Rectal smooth muscle tissue (tissue), 1 donor: ENCODE measurements at regions not wholly inside any gene's neighbourhood (a gene's known extent, or its start where the extent isn't known, plus 50 kb on each side); places are given as distances from the start of the nearest gene placed in this dataset.
A peak's percentile ranks its signal among the peaks of the same experiment; 100 is the strongest.

ENCODE experiments used
- H3K27ac ChIP-seq: one replicate; pipeline ENCODE4 v1.7.0; 2013; ENCODE audit warnings: low read depth, low read length, inconsistent platforms
- H3K27me3 ChIP-seq: one replicate; pipeline ENCODE4 v1.7.0; 2013; ENCODE audit warnings: low read length; ENCODE audit not compliant: control insufficient read depth, insufficient read depth
- H3K36me3 ChIP-seq: one replicate; pipeline ENCODE4 v1.7.0; 2013; ENCODE audit warnings: low read length; ENCODE audit not compliant: control insufficient read depth, insufficient read depth
- H3K4me1 ChIP-seq: one replicate; pipeline ENCODE4 v1.7.0; 2013; ENCODE audit warnings: low read length; ENCODE audit not compliant: control insufficient read depth, insufficient read depth
- H3K4me3 ChIP-seq: one replicate; pipeline ENCODE4 v1.7.0; 2013; ENCODE audit warnings: low read length
- H3K9ac ChIP-seq: one replicate; pipeline ENCODE4 v1.7.0; 2013; ENCODE audit warnings: low read length

DNA sequence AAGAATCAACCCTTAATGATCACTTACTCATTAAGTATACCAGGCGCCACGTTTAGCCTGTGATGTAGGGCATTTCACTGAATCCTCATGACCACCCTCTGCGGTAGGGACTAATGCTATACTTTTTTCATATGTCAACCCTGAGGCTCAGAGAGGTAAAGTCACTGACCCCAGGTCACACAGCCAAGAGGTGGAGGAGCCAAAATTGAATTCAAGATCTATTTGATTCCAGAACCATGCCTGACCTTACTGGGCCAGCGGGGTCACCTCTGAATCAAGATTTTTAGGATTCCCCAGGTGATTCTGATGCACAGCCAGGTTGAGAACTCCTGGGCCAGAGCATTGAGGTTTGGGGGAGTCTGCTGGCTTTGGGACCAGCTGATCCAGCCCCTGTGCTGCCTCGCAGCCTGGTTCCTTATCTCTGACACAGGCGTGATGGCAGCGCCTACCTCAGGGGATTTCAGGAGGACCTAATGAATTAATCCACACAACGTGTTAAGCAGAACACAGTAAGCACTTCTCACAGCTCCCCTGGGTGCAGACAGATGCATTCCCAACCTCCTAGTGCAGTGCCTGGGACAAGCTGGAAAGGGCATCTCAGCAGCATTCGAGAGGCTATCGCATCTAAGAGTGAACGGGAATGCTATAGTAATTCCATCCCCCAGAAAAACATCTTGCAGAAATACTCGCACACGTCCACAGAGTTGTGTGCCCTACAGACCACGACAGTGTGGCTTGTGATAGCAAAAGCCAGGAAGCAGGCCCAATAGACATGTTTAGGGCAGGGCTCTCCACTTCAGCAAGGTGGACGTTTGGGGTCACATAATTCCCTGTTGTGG lies 101.4 kb upstream of the PTPN1 start:
- no peaks in the 10 kb centered on the region for H3K36me3 ChIP-seq
- no peaks in the 10 kb centered on the region for H3K4me1 ChIP-seq
- H3K9ac ChIP-seq = no peak overlapping the region
- H3K4me3 ChIP-seq = no peak overlapping the region
- no peaks in the 10 kb centered on the region for H3K27me3 ChIP-seq
- no peak overlapping the region for H3K27ac ChIP-seq

GRCh38 chr20:50409495-50409894 lies 100.7 kb upstream of the PTPN1 start:
- Histone ChIP-seq H3K27ac (no peak overlapping the region), H3K36me3 (no peaks in the 10 kb centered on the region), H3K4me1 (no peaks in the 10 kb centered on the region), H3K9ac (no peak overlapping the region), H3K27me3 (no peaks in the 10 kb centered on the region), H3K4me3 (no peak overlapping the region)

- H3K27me3 ChIP-seq = no peaks in the 10 kb centered on the region
- no peaks in the 10 kb centered on the region for H3K36me3 ChIP-seq
- H3K9ac ChIP-seq = no peak overlapping the region
- peaks cover 5% of the 10 kb centered on the region for H3K4me1 ChIP-seq
- H3K27ac ChIP-seq = no peak overlapping the region
- no peak overlapping the region for H3K4me3 ChIP-seq
Observed at GRCh38 chr20:50410343-50410742, 99.8 kb upstream of the PTPN1 start.

- Histone ChIP-seq H3K36me3 (no peaks in the 10 kb centered on the region), H3K4me1 (peaks cover 17% of the 10 kb centered on the region), H3K9ac (no peak overlapping the region), H3K27me3 (no peaks in the 10 kb centered on the region), H3K27ac (no peak overlapping the region), H3K4me3 (no peak overlapping the region)
Observed at GRCh38 chr20:50412069-50412468, 98.1 kb upstream of the PTPN1 start.

DNA sequence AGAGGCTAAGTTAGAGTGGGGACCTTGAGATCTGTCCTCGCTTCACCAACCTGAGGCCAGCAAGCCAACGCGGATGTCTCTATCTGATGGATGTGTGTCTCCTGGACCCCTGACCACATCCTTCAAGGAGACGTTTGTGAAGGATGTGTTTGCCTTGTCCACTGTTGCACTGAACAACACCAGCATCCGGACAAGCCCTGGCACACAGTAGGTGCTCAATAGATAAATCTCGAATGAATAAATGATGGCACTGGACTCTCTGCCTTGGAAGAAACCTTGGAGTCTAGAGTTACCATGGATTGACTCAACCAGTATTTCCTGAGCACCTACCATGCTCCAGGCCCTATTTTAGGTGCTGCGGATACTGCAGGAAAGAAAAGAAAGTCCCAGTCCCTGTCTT lies 97.7 kb upstream of the PTPN1 start:
- Histone ChIP-seq H3K27me3 (no peaks in the 10 kb centered on the region), H3K4me3 (no peak overlapping the region), H3K4me1 (peaks cover 17% of the 10 kb centered on the region), H3K9ac (no peak overlapping the region), H3K36me3 (no peaks in the 10 kb centered on the region), H3K27ac (peak overlapping the region; percentile 21)

DNA sequence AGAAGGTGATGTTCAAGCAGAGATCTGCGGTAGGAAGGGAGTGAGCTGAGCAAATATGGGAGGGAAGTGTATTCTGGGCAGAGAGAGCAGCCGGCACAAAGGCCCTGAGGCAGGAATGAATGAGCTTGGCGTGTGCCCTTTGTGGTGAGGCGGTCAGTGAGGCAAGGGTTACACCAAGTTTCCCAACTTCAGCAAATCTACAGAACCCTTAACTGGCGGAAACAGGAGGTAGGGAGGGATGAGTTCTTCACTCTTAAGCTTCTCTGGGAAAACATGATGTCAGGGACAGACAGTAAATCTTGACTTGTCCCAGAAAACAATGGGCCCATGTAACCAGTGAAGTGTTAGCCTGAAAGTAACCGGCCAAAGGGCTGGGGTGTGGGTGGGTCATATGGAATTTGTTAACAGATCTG lies 97.1 kb upstream of the PTPN1 start:
- Histone ChIP-seq H3K36me3 (no peaks in the 10 kb centered on the region), H3K9ac (no peak overlapping the region), H3K4me1 (peaks cover 17% of the 10 kb centered on the region), H3K27me3 (no peaks in the 10 kb centered on the region), H3K4me3 (no peak overlapping the region), H3K27ac (peak overlapping the region; percentile 21)

DNA sequence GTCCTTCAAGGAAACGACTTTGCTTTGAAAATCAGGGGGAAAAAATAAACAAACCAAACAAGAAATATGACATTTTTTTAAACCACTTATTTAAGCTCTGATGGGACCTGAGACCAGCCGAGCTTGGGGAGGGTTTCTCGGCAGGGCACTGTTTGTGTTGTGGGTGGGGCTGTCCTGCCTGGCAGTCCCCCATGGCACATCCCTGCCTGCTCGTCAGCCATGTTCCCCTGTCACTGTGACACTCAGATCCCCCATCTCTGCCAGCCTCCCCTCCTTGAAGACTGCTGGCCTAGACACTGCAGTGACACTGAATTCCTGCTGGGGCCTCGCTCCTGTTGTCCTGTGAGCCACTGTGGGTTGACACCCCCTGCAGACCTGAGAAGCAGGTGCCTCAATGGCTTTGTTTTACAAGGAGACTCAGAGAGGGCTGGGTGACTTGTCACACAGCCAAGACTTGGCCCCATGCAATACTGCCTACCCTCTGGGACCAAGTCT lies 95.1 kb upstream of the PTPN1 start:
- peak overlapping the region; percentile 98 for H3K27ac ChIP-seq
- H3K9ac ChIP-seq = peak overlapping the region; percentile 60
- H3K36me3 ChIP-seq = no peaks in the 10 kb centered on the region
- H3K27me3 ChIP-seq = no peaks in the 10 kb centered on the region
- peaks cover 17% of the 10 kb centered on the region for H3K4me1 ChIP-seq
- H3K4me3 ChIP-seq = peak overlapping the region; percentile 22

- Histone ChIP-seq H3K9ac (peak overlapping the region; percentile 60), H3K36me3 (no peaks in the 10 kb centered on the region), H3K27me3 (no peaks in the 10 kb centered on the region), H3K4me3 (peak overlapping the region; percentile 38), H3K4me1 (peaks cover 17% of the 10 kb centered on the region), H3K27ac (peak overlapping the region; percentile 98)
Observed at GRCh38 chr20:50415516-50416268, 94.5 kb upstream of the PTPN1 start.

DNA sequence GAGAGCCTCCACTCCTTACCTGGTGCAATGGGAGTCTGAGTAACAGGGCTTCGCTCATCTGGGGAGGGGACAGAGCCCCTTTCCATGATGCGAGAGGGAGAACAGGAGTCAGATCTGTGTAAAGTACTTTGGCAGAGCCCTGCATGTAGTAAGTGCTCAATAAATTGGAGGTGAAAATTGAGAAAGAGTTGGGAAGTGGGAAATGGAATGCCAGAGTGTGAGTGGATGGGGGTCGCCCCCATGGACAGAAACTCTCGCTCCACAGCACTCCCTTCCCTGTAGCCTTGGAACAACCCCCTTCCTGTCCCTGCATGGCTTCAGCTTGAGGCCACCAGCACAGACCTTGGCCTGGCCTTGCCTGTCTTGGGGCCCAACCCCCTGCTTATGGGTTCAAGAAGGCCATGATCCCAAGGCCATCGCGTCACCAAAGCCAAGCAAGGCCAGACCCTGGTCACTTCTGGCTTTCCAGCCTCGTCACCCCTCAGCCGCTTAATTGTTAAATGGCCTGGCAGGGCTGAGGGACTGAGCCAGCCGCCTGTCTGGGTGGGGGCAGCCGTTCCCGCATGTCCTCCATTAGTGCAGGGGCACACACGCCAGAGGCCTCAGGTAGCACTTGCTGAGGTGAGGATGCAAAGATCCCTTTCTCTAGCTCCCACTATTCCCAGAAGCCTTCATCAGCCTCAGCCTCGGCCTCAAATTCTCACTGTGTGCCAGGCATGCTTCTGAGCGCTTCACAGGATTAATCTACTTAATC lies 93.7 kb upstream of the PTPN1 start:
- peak overlapping the region; percentile 38 for H3K4me3 ChIP-seq
- H3K4me1 ChIP-seq = peaks cover 17% of the 10 kb centered on the region

GRCh38 chr20:50417023-50417329 lies 93.2 kb upstream of the PTPN1 start:
- H3K4me1 ChIP-seq = peaks cover 17% of the 10 kb centered on the region
- no peak overlapping the region for H3K9ac ChIP-seq
- peak overlapping the region; percentile 98 for H3K27ac ChIP-seq

More for the DNA sequence above, 93.7 kb upstream of the PTPN1 start:
- Histone ChIP-seq H3K9ac (peak overlapping the region; percentile 42), H3K27me3 (no peaks in the 10 kb centered on the region), H3K27ac (peak overlapping the region; percentile 98), H3K36me3 (no peaks in the 10 kb centered on the region)

GRCh38 chr20:50417484-50418235 lies 92.5 kb upstream of the PTPN1 start:
- Histone ChIP-seq H3K36me3 (no peaks in the 10 kb centered on the region), H3K27ac (no peak overlapping the region), H3K27me3 (no peaks in the 10 kb centered on the region), H3K4me1 (peaks cover 17% of the 10 kb centered on the region), H3K9ac (no peak overlapping the region), H3K4me3 (no peak overlapping the region)

More at GRCh38 chr20:50417023-50417329, 93.2 kb upstream of the PTPN1 start:
- Histone ChIP-seq H3K27me3 (no peaks in the 10 kb centered on the region), H3K36me3 (no peaks in the 10 kb centered on the region), H3K4me3 (no peak overlapping the region)
